ENCODE measurements at regions not wholly inside any gene's neighbourhood (a gene's known extent, or its start where the extent isn't known, plus 50 kb on each side); places are given as distances from the start of the nearest gene placed in this dataset.

- no peak for DNase-seq
These were observed 607.3 kb downstream of the NCAM2 start for GRCh38 chr21:21605521-21605920.

- DNase-seq: no peak
These were observed 607.8 kb downstream of the NCAM2 start for GRCh38 chr21:21606041-21606440.

- no peak for DNase-seq
These were observed 614.3 kb downstream of the NCAM2 start for GRCh38 chr21:21612466-21612865.

- DNase-seq: no peak
These were observed 616.8 kb downstream of the NCAM2 start for GRCh38 chr21:21614966-21615365.

- DNase-seq: no peak
These were observed 624.4 kb downstream of the NCAM2 start for GRCh38 chr21:21622460-21623234.

- no peak for DNase-seq
These were observed 626.5 kb downstream of the NCAM2 start for GRCh38 chr21:21624674-21625073.

GRCh38 chr21:21631961-21632360 is 633.8 kb downstream of the NCAM2 start:
- no peak for DNase-seq

- DNase-seq: no peak
These were observed 634.7 kb downstream of the NCAM2 start for GRCh38 chr21:21632926-21633325.

- no peak for DNase-seq
These were observed 663.5 kb downstream of the NCAM2 start for GRCh38 chr21:21661741-21662140.

GRCh38 chr21:21662776-21663175 is 664.6 kb downstream of the NCAM2 start:
- no peak for DNase-seq

GRCh38 chr21:21664871-21665270 is 666.7 kb downstream of the NCAM2 start:
- no peak for DNase-seq

- DNase-seq: no peak
These were observed 668.5 kb downstream of the NCAM2 start for GRCh38 chr21:21666689-21667088.

GRCh38 chr21:21668198-21668597 is 670.0 kb downstream of the NCAM2 start:
- DNase-seq: no peak

GRCh38 chr21:21673959-21674358 is 675.8 kb downstream of the NCAM2 start:
- no peak for DNase-seq

GRCh38 chr21:21675601-21676000 is 677.4 kb downstream of the NCAM2 start:
- DNase-seq: no peak

- no peak for DNase-seq
These were observed 684.0 kb downstream of the NCAM2 start for GRCh38 chr21:21682172-21682571.

- DNase-seq: no peak
These were observed 690.7 kb downstream of the NCAM2 start for GRCh38 chr21:21688889-21689288.

GRCh38 chr21:21690068-21690665 is 692.0 kb downstream of the NCAM2 start:
- DNase-seq: no peak

- DNase-seq: no peak
These were observed 714.7 kb downstream of the NCAM2 start for GRCh38 chr21:21712748-21713520.

GRCh38 chr21:21713651-21714180 is 715.5 kb downstream of the NCAM2 start:
- DNase-seq: no peak

- no peak for DNase-seq
These were observed 716.2 kb downstream of the NCAM2 start for GRCh38 chr21:21714426-21714825.

- DNase-seq: no peak
These were observed 717.2 kb downstream of the NCAM2 start for GRCh38 chr21:21715266-21715969.

- DNase-seq: no peak
These were observed 724.5 kb downstream of the NCAM2 start for GRCh38 chr21:21722731-21723130.
